Caco-2 (cell line): ENCODE measurements at regions not wholly inside any gene's neighbourhood (a gene's known extent, or its start where the extent isn't known, plus 50 kb on each side); places are given as distances from the start of the nearest gene placed in this dataset.

ENCODE experiments used
- BruUV-seq: library from RNA; stranded (reverse); fragments of 400-500 nt; replicated peaks from 2 replicates; lab custom pipeline; 2021; lab: Mats Ljungman, UMichigan
- CTCF ChIA-PET: fragments of 300-600 bp; sonication (Branson Sonifier 250); formaldehyde crosslinking; loops from one replicate; lab custom pipeline; 2022; ENCODE audit warnings: antibody characterized with exemption; lab: Charles Lee
- POLR2A ChIA-PET: fragments of 300-600 bp; sonication (Branson Sonifier 250); formaldehyde crosslinking; loops from one replicate; lab custom pipeline; 2022; ENCODE audit warnings: antibody characterized with exemption; lab: Charles Lee
- DNase-seq, 2 experiments: peaks; one replicate each; pipeline versions ENCODE4 v3.0.0 to v3.0.0-alpha.2; 2020 to 2022
- H3K27me3 ChIP-seq: replicated peaks from 2 replicates; pipeline ENCODE4 v1.6.0; 2011; ENCODE audit warnings: low read length; ENCODE audit not compliant: control insufficient read depth, insufficient read depth
- H3K36me3 ChIP-seq: 2 replicates; pipeline ENCODE4 v1.5.1; 2011; ENCODE audit warnings: low read length; ENCODE audit not compliant: control insufficient read depth, insufficient read depth
- H3K4me1 ChIP-seq: fragments of 250-450 bp; sonication (Bioruptor Pico); 2 replicates; pipeline ENCODE4 v1.5.1; 2020; ENCODE audit warnings: mild to moderate bottlenecking
- H3K4me3 ChIP-seq: 2 replicates; pipeline ENCODE4 v1.5.1; 2011; ENCODE audit warnings: low read depth, mild to moderate bottlenecking, control low read depth, low read length
- H3K9me3 ChIP-seq: fragments of 250-450 bp; sonication (Bioruptor Pico); 2 replicates; pipeline ENCODE4 v1.5.1; 2020; ENCODE audit warnings: mild to moderate bottlenecking, moderate library complexity
- H3K27ac Mint-ChIP-seq: one replicate; pipeline ENCODE4 v1.8.0; 2022; ENCODE audit warnings: mixed read lengths; ENCODE audit not compliant: unreplicated experiment
- H3K27me3 Mint-ChIP-seq: one replicate; pipeline ENCODE4 v1.8.0; 2022; ENCODE audit warnings: mixed read lengths; ENCODE audit not compliant: insufficient read depth, unreplicated experiment
- H3K36me3 Mint-ChIP-seq: one replicate; pipeline ENCODE4 v1.8.0; 2022; ENCODE audit warnings: mild to moderate bottlenecking, mixed read lengths; ENCODE audit not compliant: insufficient read depth, unreplicated experiment
- H3K4me1 Mint-ChIP-seq: one replicate; pipeline ENCODE4 v1.8.0; 2022; ENCODE audit warnings: low read depth, mixed read lengths; ENCODE audit not compliant: unreplicated experiment
- H3K4me3 Mint-ChIP-seq: one replicate; pipeline ENCODE4 v1.8.0; 2022; ENCODE audit warnings: mild to moderate bottlenecking, moderate library complexity, mixed read lengths; ENCODE audit not compliant: unreplicated experiment
- H3K9me3 Mint-ChIP-seq: one replicate; pipeline ENCODE4 v1.8.0; 2022; ENCODE audit warnings: mixed read lengths; ENCODE audit not compliant: unreplicated experiment
- intact Hi-C: fragments of 100-400 bp; cut with micrococcal nuclease; formaldehyde crosslinking; loops from one replicate; pipeline ENCODE4 v1.10.0; 2022; ENCODE audit not compliant: unreplicated experiment
- TF ChIP-seq, protein P1 (sequence below), 2 experiments: fragments of 200-600 bp in 1 of 2; IDR thresholded peaks; 1 replicate in 1 of 2; 2 replicates in 1 of 2; pipeline versions ENCODE4 v1.5.1 to v1.8.0; 2011 to 2022; ENCODE audit warnings: antibody characterized with exemption in 1 of 2, control low read depth in 1 of 2, inconsistent platforms in 1 of 2, low read depth in 1 of 2, low read length in 1 of 2, mild to moderate bottlenecking in 1 of 2, moderate library complexity in 1 of 2; ENCODE audit not compliant: insufficient read depth in 1 of 2, severe bottlenecking in 1 of 2, unreplicated experiment in 1 of 2

DNA sequence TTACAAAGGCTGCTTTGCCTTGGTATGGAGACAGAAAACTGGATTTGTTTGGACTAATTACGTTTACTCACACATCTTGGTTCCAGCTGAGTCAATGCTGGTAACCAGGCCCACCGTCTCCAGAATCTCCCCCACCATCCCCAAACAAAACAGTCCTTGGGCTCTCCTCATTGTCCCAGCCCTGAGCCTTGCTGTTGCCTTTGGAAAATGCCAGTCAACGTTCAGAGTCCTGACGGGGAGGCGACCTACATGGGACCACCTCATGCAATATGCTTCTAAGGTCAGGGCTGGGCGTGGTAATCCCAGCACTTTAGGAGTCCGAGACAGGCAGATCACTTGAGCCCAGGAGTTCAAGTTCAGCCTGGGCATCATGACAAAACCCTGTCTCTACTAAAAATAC lies 85.2 kb upstream of the IQSEC1 start:
- H3K27me3 ChIP-seq, result no peaks in the 10 kb centered on the region
- no peak overlapping the region for H3K4me3 Mint-ChIP-seq
- ChIA-PET CTCF (no interaction called here), POLR2A (no interaction called here)
- no peak overlapping the region for H3K27ac Mint-ChIP-seq
- no peaks in the 10 kb centered on the region for H3K4me1 ChIP-seq
- intact Hi-C loops, result no loop called here
- no TSS peak for BruUV-seq
- no peaks in the 10 kb centered on the region for H3K36me3 ChIP-seq
- peaks cover 7% of the 10 kb centered on the region for H3K9me3 ChIP-seq
- peaks cover 7% of the 10 kb centered on the region for H3K27me3 Mint-ChIP-seq
- H3K4me1 Mint-ChIP-seq, result no peaks in the 10 kb centered on the region
- H3K36me3 Mint-ChIP-seq, result no peaks in the 10 kb centered on the region
- TF ChIP-seq, protein P1, sequence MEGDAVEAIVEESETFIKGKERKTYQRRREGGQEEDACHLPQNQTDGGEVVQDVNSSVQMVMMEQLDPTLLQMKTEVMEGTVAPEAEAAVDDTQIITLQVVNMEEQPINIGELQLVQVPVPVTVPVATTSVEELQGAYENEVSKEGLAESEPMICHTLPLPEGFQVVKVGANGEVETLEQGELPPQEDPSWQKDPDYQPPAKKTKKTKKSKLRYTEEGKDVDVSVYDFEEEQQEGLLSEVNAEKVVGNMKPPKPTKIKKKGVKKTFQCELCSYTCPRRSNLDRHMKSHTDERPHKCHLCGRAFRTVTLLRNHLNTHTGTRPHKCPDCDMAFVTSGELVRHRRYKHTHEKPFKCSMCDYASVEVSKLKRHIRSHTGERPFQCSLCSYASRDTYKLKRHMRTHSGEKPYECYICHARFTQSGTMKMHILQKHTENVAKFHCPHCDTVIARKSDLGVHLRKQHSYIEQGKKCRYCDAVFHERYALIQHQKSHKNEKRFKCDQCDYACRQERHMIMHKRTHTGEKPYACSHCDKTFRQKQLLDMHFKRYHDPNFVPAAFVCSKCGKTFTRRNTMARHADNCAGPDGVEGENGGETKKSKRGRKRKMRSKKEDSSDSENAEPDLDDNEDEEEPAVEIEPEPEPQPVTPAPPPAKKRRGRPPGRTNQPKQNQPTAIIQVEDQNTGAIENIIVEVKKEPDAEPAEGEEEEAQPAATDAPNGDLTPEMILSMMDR (IDR thresholded peaks at IDR 0.05; ENCODE audit: insufficient read depth in 1 of 2, low read depth in 1 of 2, low read length in 1 of 2, severe bottlenecking in 1 of 2, unreplicated experiment in 1 of 2), result no peak
- no peak for DNase-seq
- no peak overlapping the region for H3K4me3 ChIP-seq
- H3K9me3 Mint-ChIP-seq, result peaks cover 25% of the 10 kb centered on the region

DNA sequence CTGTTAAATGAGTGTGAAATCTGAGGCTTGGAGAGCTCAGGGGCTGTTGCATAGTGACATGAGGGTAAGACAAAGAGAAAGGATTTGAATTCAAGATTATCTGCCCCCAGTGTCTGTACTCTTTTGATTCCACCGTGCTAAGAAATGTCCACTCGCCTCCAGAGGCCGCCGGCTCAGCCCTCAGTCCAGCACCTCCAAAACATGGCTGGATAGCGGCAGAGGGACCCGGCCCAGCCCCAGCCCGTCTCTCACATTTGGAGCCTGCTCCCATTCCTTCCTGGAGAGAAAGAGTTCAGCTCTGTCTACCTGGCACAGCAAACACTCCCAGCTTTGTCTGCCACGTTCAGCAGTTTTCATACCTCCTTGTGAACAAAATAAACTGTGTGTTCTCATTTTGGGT lies 84.8 kb upstream of the IQSEC1 start:
- H3K36me3 Mint-ChIP-seq, result no peaks in the 10 kb centered on the region
- H3K27me3 ChIP-seq, result no peaks in the 10 kb centered on the region
- H3K4me3 Mint-ChIP-seq, result no peak overlapping the region
- BruUV-seq, result no TSS peak
- ChIA-PET POLR2A (no interaction called here), CTCF (no interaction called here)
- TF ChIP-seq, protein P1 (IDR thresholded peaks at IDR 0.05; ENCODE audit: insufficient read depth in 1 of 2, low read depth in 1 of 2, low read length in 1 of 2, severe bottlenecking in 1 of 2, unreplicated experiment in 1 of 2), result no peak
- H3K27ac Mint-ChIP-seq, result no peak overlapping the region
- DNase-seq, result no peak
- H3K9me3 Mint-ChIP-seq, result peaks cover 25% of the 10 kb centered on the region
- H3K4me1 Mint-ChIP-seq, result no peaks in the 10 kb centered on the region
- H3K9me3 ChIP-seq, result peaks cover 7% of the 10 kb centered on the region
- H3K36me3 ChIP-seq, result no peaks in the 10 kb centered on the region
- H3K4me1 ChIP-seq, result no peaks in the 10 kb centered on the region
- no peak overlapping the region for H3K4me3 ChIP-seq
- intact Hi-C loops, result no loop called here
- peaks cover 6% of the 10 kb centered on the region for H3K27me3 Mint-ChIP-seq

DNA sequence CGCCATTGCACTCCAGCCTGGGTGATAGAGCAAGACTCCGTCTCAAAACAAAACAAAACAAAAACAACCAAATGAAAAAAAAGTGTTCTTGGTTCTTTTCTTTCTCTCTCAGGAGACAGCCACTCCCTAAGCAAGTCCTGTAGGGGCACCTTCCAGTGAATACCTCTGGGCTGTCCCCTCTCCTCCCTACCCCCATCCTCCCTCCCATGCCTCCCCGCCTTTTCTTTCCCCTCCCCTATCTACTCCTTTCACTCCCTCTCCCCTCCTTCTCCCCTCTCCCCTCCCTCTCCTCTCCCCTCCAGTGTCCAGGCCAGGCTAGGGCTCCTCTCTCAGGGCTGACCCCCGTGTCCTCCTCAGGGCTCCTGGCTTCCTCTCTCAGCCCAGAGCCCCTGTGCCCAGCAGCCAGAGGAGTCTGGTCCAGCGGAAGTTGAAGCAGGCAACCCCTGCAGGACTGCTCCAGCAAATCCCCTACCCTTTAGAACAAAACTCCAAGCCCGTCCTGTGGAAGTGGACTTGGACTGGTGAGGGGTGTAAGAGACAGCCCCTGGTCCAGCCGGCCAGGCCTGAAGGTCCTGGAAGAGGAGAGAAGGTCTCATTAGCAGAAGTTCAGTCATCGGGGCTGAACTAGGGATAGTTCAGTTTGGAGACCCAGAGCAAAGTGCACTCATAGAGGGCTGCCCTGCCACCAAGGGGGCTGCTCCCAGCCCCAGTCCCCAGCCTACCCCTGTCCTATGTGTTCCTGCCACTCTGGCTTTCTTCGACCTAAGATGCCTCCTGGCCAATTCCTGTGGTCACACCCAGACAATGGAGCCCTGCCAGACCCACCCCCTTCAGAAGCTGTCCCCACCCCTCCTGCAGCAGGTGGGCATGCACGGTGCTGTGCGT lies 79.8 kb upstream of the IQSEC1 start:
- no peaks in the 10 kb centered on the region for H3K4me1 ChIP-seq
- peak in 1 of 2 experiments; percentile 9 for DNase-seq
- Mint-ChIP-seq H3K4me1 (no peaks in the 10 kb centered on the region), H3K36me3 (no peaks in the 10 kb centered on the region), H3K4me3 (no peak overlapping the region), H3K9me3 (peaks cover 25% of the 10 kb centered on the region), H3K27me3 (peaks cover 1% of the 10 kb centered on the region), H3K27ac (no peak overlapping the region)
- H3K9me3 ChIP-seq, result peaks cover 7% of the 10 kb centered on the region
- POLR2A ChIA-PET, result no interaction called here
- no peak overlapping the region for H3K4me3 ChIP-seq
- TF ChIP-seq, protein P1 (IDR thresholded peaks at IDR 0.05; ENCODE audit: insufficient read depth in 1 of 2, low read depth in 1 of 2, low read length in 1 of 2, severe bottlenecking in 1 of 2, unreplicated experiment in 1 of 2), result no peak
- H3K36me3 ChIP-seq, result no peaks in the 10 kb centered on the region
- intact Hi-C loops, result no loop called here
- CTCF ChIA-PET, result interaction anchor here (0.6 kb wide), 1 partner anchor 263 kb away, joined by 8 read pairs; no protein-coding TSS in a partner anchor
- no TSS peak for BruUV-seq
- no peaks in the 10 kb centered on the region for H3K27me3 ChIP-seq
